HCT116 (cell line): ENCODE measurements at regions not wholly inside any gene's neighbourhood (a gene's known extent, or its start where the extent isn't known, plus 50 kb on each side); places are given as distances from the start of the nearest gene placed in this dataset.

Experiments
- ATAC-seq: fragments of 200-7000 bp; cut with Tn5 transposase; 2 replicates; pipeline ENCODE4 v1.9.1; 2020; ENCODE audit warnings: mild to moderate bottlenecking, moderate library complexity
- BruUV-seq: library from RNA; stranded (reverse); fragments of 400-500 nt; replicated peaks from 2 replicates; lab custom pipeline; 2021; lab: Mats Ljungman, UMichigan
- CTCF ChIA-PET: fragments of 300-600 bp; sonication (Branson Sonifier 250); formaldehyde crosslinking; loops from one replicate; lab custom pipeline; 2021; ENCODE audit warnings: antibody characterized with exemption; lab: Charles Lee
- POLR2A ChIA-PET: fragments of 300-600, 350-600 bp; sonication (Branson Sonifier 250); formaldehyde crosslinking; loops from one replicate; lab custom pipeline; 2021; ENCODE audit warnings: antibody characterized with exemption; lab: Charles Lee
- RAD21 ChIA-PET, 2 experiments: fragments of 300-600 bp; sonication (Branson Sonifier 250); formaldehyde crosslinking; loops; one replicate each; lab custom pipeline; 2023; ENCODE audit warnings: low total read pairs in 2 of 2; ENCODE audit not compliant: uncharacterized antibody in 2 of 2, unreplicated experiment in 2 of 2, low non-redundant PET in 1 of 2; lab: Charles Lee
- DNase-seq: peaks from one replicate; pipeline ENCODE4 v3.0.0-alpha.2; 2010; ENCODE audit warnings: low read depth, low spot score
- H2AFZ ChIP-seq: fragments of 200-600 bp; shearing (Covaris generic), sonication (generic); 2 replicates; pipeline ENCODE4 v1.6.1; 2017; ENCODE audit warnings: low read depth, mixed run types, mixed read lengths, antibody characterized with exemption, low read length; ENCODE audit not compliant: poor library complexity, severe bottlenecking
- H3K27ac ChIP-seq: 2 replicates; pipeline ENCODE4 v1.5.1; 2012; ENCODE audit warnings: low read depth, low read length
- H3K27me3 ChIP-seq: fragments of 200-600 bp; sonication (generic); 2 replicates; pipeline ENCODE4 v1.6.1; 2016; ENCODE audit warnings: mixed run types, low read length, mixed read lengths; ENCODE audit not compliant: insufficient read depth
- H3K36me3 ChIP-seq, 2 experiments: fragments of 200-500 bp in 1 of 2; fragments of 200-600 bp in 1 of 2; sonication (Bioruptor generic) in 1 of 2; sonication (generic) in 1 of 2; 2 replicates each; pipeline versions ENCODE4 v1.5.1 to v1.6.1; 2014 to 2016; ENCODE audit warnings: low read length in 2 of 2, inconsistent platforms in 1 of 2, mixed read lengths in 1 of 2, mixed run types in 1 of 2; ENCODE audit not compliant: insufficient read depth in 2 of 2, control insufficient read depth in 1 of 2
- H3K4me1 ChIP-seq, 2 experiments: fragments of 200-600 bp in 1 of 2; sonication (generic) in 1 of 2; 2 replicates each; pipeline versions ENCODE4 v1.5.1 to v1.6.1; 2012 to 2017; ENCODE audit warnings: low read length in 2 of 2, inconsistent platforms in 1 of 2, mild to moderate bottlenecking in 1 of 2, mixed read lengths in 1 of 2, mixed run types in 1 of 2, moderate library complexity in 1 of 2; ENCODE audit not compliant: insufficient read depth in 2 of 2, control insufficient read depth in 1 of 2
- H3K4me2 ChIP-seq: fragments of 200-600 bp; sonication (generic); 2 replicates; pipeline ENCODE4 v1.6.1; 2017; ENCODE audit warnings: mixed run types, low read length, mixed read lengths
- H3K4me3 ChIP-seq, 2 experiments: fragments of 200-600 bp in 1 of 2; sonication (generic) in 1 of 2; replicated peaks in 1 of 2; 2 replicates each; pipeline ENCODE4 v1.5.1; 2011 to 2016; ENCODE audit warnings: low read length in 2 of 2, control low read depth in 1 of 2, low read depth in 1 of 2, mild to moderate bottlenecking in 1 of 2, mixed read lengths in 1 of 2, mixed run types in 1 of 2
- H3K79me2 ChIP-seq: fragments of 200-600 bp; sonication (generic); 2 replicates; pipeline ENCODE4 v1.6.1; 2017; ENCODE audit warnings: mild to moderate bottlenecking, mixed run types, low read length, moderate library complexity, mixed read lengths; ENCODE audit not compliant: insufficient read depth
- H3K9ac ChIP-seq: fragments of 200-600 bp; sonication (generic); 2 replicates; pipeline ENCODE4 v1.6.1; 2016; ENCODE audit warnings: low read length, mixed read lengths
- H3K9me2 ChIP-seq: fragments of 200-600 bp; sonication (generic), shearing (Covaris generic); 2 replicates; pipeline ENCODE4 v1.6.1; 2017; ENCODE audit warnings: mixed run types, mild to moderate bottlenecking, moderate library complexity; ENCODE audit not compliant: insufficient read depth
- H3K9me3 ChIP-seq, 2 experiments: fragments of 200-500 bp in 1 of 2; fragments of 200-600 bp in 1 of 2; sonication (Bioruptor generic) in 1 of 2; sonication (generic) in 1 of 2; 2 replicates each; pipeline ENCODE4 v1.6.1; 2014 to 2017; ENCODE audit warnings: low read length in 2 of 2, mixed read lengths in 2 of 2, inconsistent platforms in 1 of 2, low read depth in 1 of 2, mild to moderate bottlenecking in 1 of 2, mixed run types in 1 of 2, moderate library complexity in 1 of 2; ENCODE audit not compliant: control insufficient read depth in 1 of 2, insufficient read depth in 1 of 2
- H4K20me1 ChIP-seq: fragments of 200-600 bp; sonication (generic), shearing (Covaris generic); 2 replicates; pipeline ENCODE4 v1.6.1; 2017; ENCODE audit warnings: mixed run types, mild to moderate bottlenecking, moderate library complexity; ENCODE audit not compliant: insufficient read depth
- ATF3 ChIP-seq: IDR thresholded peaks from 2 replicates; pipeline ENCODE4 v1.6.1; 2012
- CTCF ChIP-seq, 3 experiments: fragments of 200-600 bp in 1 of 3; sonication (generic) in 1 of 3; IDR thresholded peaks in 2 of 3; conservative IDR thresholded peaks in 1 of 3; 2 replicates each; pipeline ENCODE4 v1.5.1; 2012 to 2017; ENCODE audit warnings: low read depth in 2 of 3, low read length in 2 of 3, antibody characterized with exemption in 1 of 3, borderline replicate concordance in 1 of 3, control low read depth in 1 of 3, mild to moderate bottlenecking in 1 of 3, mixed read lengths in 1 of 3, mixed run types in 1 of 3, moderate library complexity in 1 of 3; ENCODE audit not compliant: insufficient read depth in 1 of 3
- EGR1 ChIP-seq: IDR thresholded peaks from 2 replicates; pipeline ENCODE4 v1.6.1; 2012; ENCODE audit warnings: low read depth
- EZH2phosphoT487 ChIP-seq: fragments of 200-600 bp; IDR thresholded peaks from 2 replicates; pipeline ENCODE4 v1.6.1; 2018; ENCODE audit warnings: antibody characterized with exemption, borderline replicate concordance
- FOSL1 ChIP-seq: IDR thresholded peaks from 2 replicates; pipeline ENCODE4 v1.6.1; 2012; ENCODE audit warnings: low read depth
- POLR2AphosphoS5 ChIP-seq: IDR thresholded peaks from 2 replicates; pipeline ENCODE4 v1.6.1; 2011; ENCODE audit warnings: mild to moderate bottlenecking, low read depth, low read length, moderate library complexity
- RAD21 ChIP-seq: IDR thresholded peaks from 2 replicates; pipeline ENCODE4 v1.6.1; 2012; ENCODE audit warnings: low read depth, mild to moderate bottlenecking
- SIN3A ChIP-seq: IDR thresholded peaks from 2 replicates; pipeline ENCODE4 v1.6.1; 2012; ENCODE audit warnings: low read depth
- TCF7L2 ChIP-seq: IDR thresholded peaks from 2 replicates; pipeline ENCODE4 v1.7.0; 2011; ENCODE audit warnings: borderline replicate concordance, inconsistent platforms; ENCODE audit not compliant: insufficient read depth, insufficient read length; ENCODE audit errors: extremely low read depth
- ZFX ChIP-seq: fragments of 450-650 bp; IDR thresholded peaks from 2 replicates; pipeline ENCODE4 v1.6.1; 2017
- intact Hi-C: fragments of 100-400 bp; cut with micrococcal nuclease; formaldehyde crosslinking; loops from 2 replicates; pipeline ENCODE4 v1.10.0; 2022

- H3K4me3 ChIP-seq = no peak overlapping the region
- no peaks in the 10 kb centered on the region for H3K27me3 ChIP-seq
- H3K9ac ChIP-seq = no peak overlapping the region
- intact Hi-C loops = no loop called here
- RAD21 ChIA-PET = no interaction called here
- CTCF ChIA-PET = no interaction called here
- no peaks in the 10 kb centered on the region for H3K9me2 ChIP-seq
- POLR2A ChIA-PET = no interaction called here
- H3K4me1 ChIP-seq = no peaks in the 10 kb centered on the region
- H3K27ac ChIP-seq = no peak overlapping the region
- ATAC-seq (no peak), DNase-seq (no peak)
- no peak overlapping the region for H3K4me2 ChIP-seq
- no TSS peak for BruUV-seq
- no peaks in the 10 kb centered on the region for H4K20me1 ChIP-seq
- H3K9me3 ChIP-seq = peaks cover 0 to 18% of the 10 kb centered on the region in 2 experiments; a peak in 2 of 4 replicates
- no peak overlapping the region for H2AFZ ChIP-seq
- no peaks in the 10 kb centered on the region for H3K36me3 ChIP-seq
- no peak for TF ChIP-seq TCF7L2
- no peak for TF ChIP-seq CTCF (IDR thresholded peaks at IDR 0.05 in 2 of 3, conservative IDR thresholded peaks at IDR 0.05 in 1 of 3; ENCODE audit: borderline replicate concordance in 1 of 3, insufficient read depth in 1 of 3, low read depth in 2 of 3, low read length in 2 of 3)
- no peak for TF ChIP-seq ZFX
- TF ChIP-seq ATF3 = no peak
- no peak for TF ChIP-seq SIN3A
- no peak for TF ChIP-seq POLR2AphosphoS5
- no peak for TF ChIP-seq RAD21
- no peak for TF ChIP-seq FOSL1
- no peaks in the 10 kb centered on the region for H3K79me2 ChIP-seq
Measured at GRCh38 chr20:6993011-6993410, 225.5 kb downstream of the BMP2 start.

- TF ChIP-seq EZH2phosphoT487 = no peak
- no peak for TF ChIP-seq EGR1
- Histone ChIP-seq H3K9me3 (peaks cover 0 to 18% of the 10 kb centered on the region in 2 experiments; a peak in 2 of 4 replicates), H4K20me1 (no peaks in the 10 kb centered on the region), H3K36me3 (no peaks in the 10 kb centered on the region), H3K4me3 (no peak overlapping the region), H3K4me1 (no peaks in the 10 kb centered on the region), H2AFZ (no peak overlapping the region), H3K27ac (no peak overlapping the region), H3K9me2 (no peaks in the 10 kb centered on the region), H3K27me3 (no peaks in the 10 kb centered on the region), H3K79me2 (no peaks in the 10 kb centered on the region), H3K9ac (no peak overlapping the region), H3K4me2 (no peak overlapping the region)
- ATAC-seq (no peak), DNase-seq (no peak)
- POLR2A ChIA-PET = no interaction called here
- CTCF ChIA-PET = no interaction called here
- no TSS peak for BruUV-seq
- RAD21 ChIA-PET = no interaction called here
- intact Hi-C loops = no loop called here
Measured at GRCh38 chr20:6993511-6993910, 226.0 kb downstream of the BMP2 start.
